ENCODE measurements at regions not wholly inside any gene's neighbourhood (a gene's known extent, or its start where the extent isn't known, plus 50 kb on each side); places are given as distances from the start of the nearest gene placed in this dataset.

- TF ChIP-seq CTCF (IDR thresholded peaks at IDR 0.05) = no peak
Observed at GRCh38 chr16:66258916-66259845, 107.3 kb upstream of the CDH5 start.

- no peak for TF ChIP-seq CTCF (IDR thresholded peaks at IDR 0.05)
Observed at GRCh38 chr16:66256919-66257318, 109.6 kb upstream of the CDH5 start.

GRCh38 chr16:66255647-66256046 is 110.8 kb upstream of the CDH5 start:
- no peak for TF ChIP-seq CTCF (IDR thresholded peaks at IDR 0.05)

- no peak for TF ChIP-seq CTCF (IDR thresholded peaks at IDR 0.05)
Observed at GRCh38 chr16:66254751-66255150, 111.7 kb upstream of the CDH5 start.

- no peak for TF ChIP-seq CTCF (IDR thresholded peaks at IDR 0.05)
Observed at GRCh38 chr16:66254106-66254505, 112.4 kb upstream of the CDH5 start.

- TF ChIP-seq CTCF (IDR thresholded peaks at IDR 0.05) = no peak
Observed at GRCh38 chr16:66251476-66252160, 114.9 kb upstream of the CDH5 start.

- TF ChIP-seq CTCF (IDR thresholded peaks at IDR 0.05) = no peak
Observed at GRCh38 chr16:66250686-66251431, 115.6 kb upstream of the CDH5 start.
